GM20000 (cell line): ENCODE measurements at regions not wholly inside any gene's neighbourhood (a gene's known extent, or its start where the extent isn't known, plus 50 kb on each side); places are given as distances from the start of the nearest gene placed in this dataset.

ENCODE experiments used
- DNase-seq: peaks from one replicate; pipeline ENCODE4 v3.0.0; 2012; ENCODE audit warnings: low spot score
- CTCF ChIP-seq: IDR thresholded peaks from 2 replicates; pipeline ENCODE4 v1.5.1; 2012; ENCODE audit warnings: mild to moderate bottlenecking, control low read depth; ENCODE audit errors: extremely low read depth, missing control alignments

- no peak for TF ChIP-seq CTCF
- no peak for DNase-seq
Measured at GRCh38 chr16:85463672-85464382, 149.3 kb upstream of the GSE1 start.

GRCh38 chr16:85464383-85465305, 148.5 kb upstream of the GSE1 start:
- no peak for TF ChIP-seq CTCF
- no peak for DNase-seq

GRCh38 chr16:85465328-85466303, 147.5 kb upstream of the GSE1 start:
- TF ChIP-seq CTCF: no peak
- DNase-seq: no peak

- no peak for TF ChIP-seq CTCF
- DNase-seq: no peak
Measured at GRCh38 chr16:85466304-85466700, 146.8 kb upstream of the GSE1 start.

- no peak for TF ChIP-seq CTCF
- no peak for DNase-seq
Measured at GRCh38 chr16:85466989-85467388, 146.1 kb upstream of the GSE1 start.

GRCh38 chr16:85469929-85470590, 143.1 kb upstream of the GSE1 start:
- no peak for DNase-seq
- TF ChIP-seq CTCF: no peak
